OCI-LY7 (cell line): ENCODE measurements at regions not wholly inside any gene's neighbourhood (a gene's known extent, or its start where the extent isn't known, plus 50 kb on each side); places are given as distances from the start of the nearest gene placed in this dataset.

Experiments used
- EZH2phosphoT487 ChIP-seq: fragments of 200-600 bp; sonication (generic); IDR thresholded peaks from 2 replicates; pipeline ENCODE4 v1.6.1; 2018; ENCODE audit warnings: low read depth, borderline replicate concordance, mild to moderate bottlenecking, mixed run types, antibody characterized with exemption, low read length, moderate library complexity, mixed read lengths
- TF ChIP-seq, protein P1 (sequence below): fragments of 200-600 bp; sonication (generic); conservative IDR thresholded peaks from 2 replicates; pipeline ENCODE4 v1.5.1; 2014; ENCODE audit warnings: mild to moderate bottlenecking, antibody characterized with exemption, low read length, moderate library complexity, mixed read lengths

DNA sequence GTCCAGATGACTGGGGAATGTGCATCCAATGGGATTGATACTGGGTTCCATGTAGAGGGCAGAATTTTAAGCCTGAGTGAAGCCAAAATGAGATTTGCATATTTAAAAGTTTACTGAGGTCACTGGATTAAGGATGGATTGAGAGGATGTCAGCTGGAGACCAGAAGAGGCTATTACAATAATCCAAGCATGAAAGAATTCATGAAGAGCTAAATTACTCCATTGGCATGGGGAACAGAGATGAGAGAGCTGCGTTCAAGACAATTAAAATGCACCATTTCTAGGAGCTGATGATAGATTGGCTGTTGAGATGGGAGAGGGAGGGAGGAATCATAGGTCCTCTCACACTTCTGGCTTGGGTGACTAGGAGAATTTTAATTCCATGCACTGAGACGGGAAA, 158.5 kb downstream of the JCAD start:
- TF ChIP-seq, protein P1, sequence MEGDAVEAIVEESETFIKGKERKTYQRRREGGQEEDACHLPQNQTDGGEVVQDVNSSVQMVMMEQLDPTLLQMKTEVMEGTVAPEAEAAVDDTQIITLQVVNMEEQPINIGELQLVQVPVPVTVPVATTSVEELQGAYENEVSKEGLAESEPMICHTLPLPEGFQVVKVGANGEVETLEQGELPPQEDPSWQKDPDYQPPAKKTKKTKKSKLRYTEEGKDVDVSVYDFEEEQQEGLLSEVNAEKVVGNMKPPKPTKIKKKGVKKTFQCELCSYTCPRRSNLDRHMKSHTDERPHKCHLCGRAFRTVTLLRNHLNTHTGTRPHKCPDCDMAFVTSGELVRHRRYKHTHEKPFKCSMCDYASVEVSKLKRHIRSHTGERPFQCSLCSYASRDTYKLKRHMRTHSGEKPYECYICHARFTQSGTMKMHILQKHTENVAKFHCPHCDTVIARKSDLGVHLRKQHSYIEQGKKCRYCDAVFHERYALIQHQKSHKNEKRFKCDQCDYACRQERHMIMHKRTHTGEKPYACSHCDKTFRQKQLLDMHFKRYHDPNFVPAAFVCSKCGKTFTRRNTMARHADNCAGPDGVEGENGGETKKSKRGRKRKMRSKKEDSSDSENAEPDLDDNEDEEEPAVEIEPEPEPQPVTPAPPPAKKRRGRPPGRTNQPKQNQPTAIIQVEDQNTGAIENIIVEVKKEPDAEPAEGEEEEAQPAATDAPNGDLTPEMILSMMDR = no peak
- TF ChIP-seq EZH2phosphoT487 = no peak
